HCT116 (cell line): ENCODE measurements at regions not wholly inside any gene's neighbourhood (a gene's known extent, or its start where the extent isn't known, plus 50 kb on each side); places are given as distances from the start of the nearest gene placed in this dataset.

ENCODE experiments used
- ATAC-seq: fragments of 200-7000 bp; cut with Tn5 transposase; 2 replicates; pipeline ENCODE4 v1.9.1; 2020; ENCODE audit warnings: mild to moderate bottlenecking, moderate library complexity
- BruUV-seq: library from RNA; stranded (reverse); fragments of 400-500 nt; replicated peaks from 2 replicates; lab custom pipeline; 2021; lab: Mats Ljungman, UMichigan
- CTCF ChIA-PET: fragments of 300-600 bp; sonication (Branson Sonifier 250); formaldehyde crosslinking; loops from one replicate; lab custom pipeline; 2021; ENCODE audit warnings: antibody characterized with exemption; lab: Charles Lee
- POLR2A ChIA-PET: fragments of 300-600, 350-600 bp; sonication (Branson Sonifier 250); formaldehyde crosslinking; loops from one replicate; lab custom pipeline; 2021; ENCODE audit warnings: antibody characterized with exemption; lab: Charles Lee
- RAD21 ChIA-PET, 2 experiments: fragments of 300-600 bp; sonication (Branson Sonifier 250); formaldehyde crosslinking; loops; one replicate each; lab custom pipeline; 2023; ENCODE audit warnings: low total read pairs in 2 of 2; ENCODE audit not compliant: uncharacterized antibody in 2 of 2, unreplicated experiment in 2 of 2, low non-redundant PET in 1 of 2; lab: Charles Lee
- DNase-seq: peaks from one replicate; pipeline ENCODE4 v3.0.0-alpha.2; 2010; ENCODE audit warnings: low read depth, low spot score
- H2AFZ ChIP-seq: fragments of 200-600 bp; shearing (Covaris generic), sonication (generic); 2 replicates; pipeline ENCODE4 v1.6.1; 2017; ENCODE audit warnings: low read depth, mixed run types, mixed read lengths, antibody characterized with exemption, low read length; ENCODE audit not compliant: poor library complexity, severe bottlenecking
- H3K27ac ChIP-seq: 2 replicates; pipeline ENCODE4 v1.5.1; 2012; ENCODE audit warnings: low read depth, low read length
- H3K27me3 ChIP-seq: fragments of 200-600 bp; sonication (generic); 2 replicates; pipeline ENCODE4 v1.6.1; 2016; ENCODE audit warnings: mixed run types, low read length, mixed read lengths; ENCODE audit not compliant: insufficient read depth
- H3K36me3 ChIP-seq, 2 experiments: fragments of 200-500 bp in 1 of 2; fragments of 200-600 bp in 1 of 2; sonication (Bioruptor generic) in 1 of 2; sonication (generic) in 1 of 2; 2 replicates each; pipeline versions ENCODE4 v1.5.1 to v1.6.1; 2014 to 2016; ENCODE audit warnings: low read length in 2 of 2, inconsistent platforms in 1 of 2, mixed read lengths in 1 of 2, mixed run types in 1 of 2; ENCODE audit not compliant: insufficient read depth in 2 of 2, control insufficient read depth in 1 of 2
- H3K4me1 ChIP-seq, 2 experiments: fragments of 200-600 bp in 1 of 2; sonication (generic) in 1 of 2; 2 replicates each; pipeline versions ENCODE4 v1.5.1 to v1.6.1; 2012 to 2017; ENCODE audit warnings: low read length in 2 of 2, inconsistent platforms in 1 of 2, mild to moderate bottlenecking in 1 of 2, mixed read lengths in 1 of 2, mixed run types in 1 of 2, moderate library complexity in 1 of 2; ENCODE audit not compliant: insufficient read depth in 2 of 2, control insufficient read depth in 1 of 2
- H3K4me2 ChIP-seq: fragments of 200-600 bp; sonication (generic); 2 replicates; pipeline ENCODE4 v1.6.1; 2017; ENCODE audit warnings: mixed run types, low read length, mixed read lengths
- H3K4me3 ChIP-seq, 2 experiments: fragments of 200-600 bp in 1 of 2; sonication (generic) in 1 of 2; replicated peaks in 1 of 2; 2 replicates each; pipeline ENCODE4 v1.5.1; 2011 to 2016; ENCODE audit warnings: low read length in 2 of 2, control low read depth in 1 of 2, low read depth in 1 of 2, mild to moderate bottlenecking in 1 of 2, mixed read lengths in 1 of 2, mixed run types in 1 of 2
- H3K79me2 ChIP-seq: fragments of 200-600 bp; sonication (generic); 2 replicates; pipeline ENCODE4 v1.6.1; 2017; ENCODE audit warnings: mild to moderate bottlenecking, mixed run types, low read length, moderate library complexity, mixed read lengths; ENCODE audit not compliant: insufficient read depth
- H3K9ac ChIP-seq: fragments of 200-600 bp; sonication (generic); 2 replicates; pipeline ENCODE4 v1.6.1; 2016; ENCODE audit warnings: low read length, mixed read lengths
- H3K9me2 ChIP-seq: fragments of 200-600 bp; sonication (generic), shearing (Covaris generic); 2 replicates; pipeline ENCODE4 v1.6.1; 2017; ENCODE audit warnings: mixed run types, mild to moderate bottlenecking, moderate library complexity; ENCODE audit not compliant: insufficient read depth
- H3K9me3 ChIP-seq, 2 experiments: fragments of 200-500 bp in 1 of 2; fragments of 200-600 bp in 1 of 2; sonication (Bioruptor generic) in 1 of 2; sonication (generic) in 1 of 2; 2 replicates each; pipeline ENCODE4 v1.6.1; 2014 to 2017; ENCODE audit warnings: low read length in 2 of 2, mixed read lengths in 2 of 2, inconsistent platforms in 1 of 2, low read depth in 1 of 2, mild to moderate bottlenecking in 1 of 2, mixed run types in 1 of 2, moderate library complexity in 1 of 2; ENCODE audit not compliant: control insufficient read depth in 1 of 2, insufficient read depth in 1 of 2
- H4K20me1 ChIP-seq: fragments of 200-600 bp; sonication (generic), shearing (Covaris generic); 2 replicates; pipeline ENCODE4 v1.6.1; 2017; ENCODE audit warnings: mixed run types, mild to moderate bottlenecking, moderate library complexity; ENCODE audit not compliant: insufficient read depth
- CBX3 ChIP-seq: IDR thresholded peaks from 2 replicates; pipeline ENCODE4 v1.6.1; 2012; ENCODE audit warnings: low read depth
- CTCF ChIP-seq, 3 experiments: fragments of 200-600 bp in 1 of 3; sonication (generic) in 1 of 3; IDR thresholded peaks in 2 of 3; conservative IDR thresholded peaks in 1 of 3; 2 replicates each; pipeline ENCODE4 v1.5.1; 2012 to 2017; ENCODE audit warnings: low read depth in 2 of 3, low read length in 2 of 3, antibody characterized with exemption in 1 of 3, borderline replicate concordance in 1 of 3, control low read depth in 1 of 3, mild to moderate bottlenecking in 1 of 3, mixed read lengths in 1 of 3, mixed run types in 1 of 3, moderate library complexity in 1 of 3; ENCODE audit not compliant: insufficient read depth in 1 of 3
- ELF1 ChIP-seq: IDR thresholded peaks from 2 replicates; pipeline ENCODE4 v1.6.1; 2012; ENCODE audit warnings: low read depth, borderline replicate concordance
- FOSL1 ChIP-seq: IDR thresholded peaks from 2 replicates; pipeline ENCODE4 v1.6.1; 2012; ENCODE audit warnings: low read depth
- POLR2AphosphoS5 ChIP-seq: IDR thresholded peaks from 2 replicates; pipeline ENCODE4 v1.6.1; 2011; ENCODE audit warnings: mild to moderate bottlenecking, low read depth, low read length, moderate library complexity
- SP1 ChIP-seq: IDR thresholded peaks from 2 replicates; pipeline ENCODE4 v1.6.1; 2012; ENCODE audit warnings: low read depth
- ZFX ChIP-seq: fragments of 450-650 bp; IDR thresholded peaks from 2 replicates; pipeline ENCODE4 v1.6.1; 2017
- ZNF274 ChIP-seq: fragments of 200-500 bp; sonication (Bioruptor generic); IDR thresholded peaks from 2 replicates; pipeline ENCODE4 v1.6.1; 2014; ENCODE audit warnings: mild to moderate bottlenecking, low read depth, low read length, inconsistent platforms
- intact Hi-C: fragments of 100-400 bp; cut with micrococcal nuclease; formaldehyde crosslinking; loops from 2 replicates; pipeline ENCODE4 v1.10.0; 2022

GRCh38 chrX:45323387-45323786, 122.7 kb upstream of the DIPK2B start:
- Histone ChIP-seq H3K4me1 (peaks cover 8 to 31% of the 10 kb centered on the region in 2 experiments; a peak in 3 of 4 replicates), H4K20me1 (no peaks in the 10 kb centered on the region), H2AFZ (no peak overlapping the region), H3K9me3 (no peaks in the 10 kb centered on the region), H3K4me3 (no peak overlapping the region), H3K27ac (peak overlapping the region; percentile 76), H3K9ac (0 out of 2 replicates have a peak overlapping the region, but pooled peaks have one; percentile 14), H3K27me3 (no peaks in the 10 kb centered on the region), H3K36me3 (no peaks in the 10 kb centered on the region), H3K9me2 (no peaks in the 10 kb centered on the region), H3K4me2 (no peak overlapping the region), H3K79me2 (no peaks in the 10 kb centered on the region)
- ChIA-PET RAD21 (no interaction called here), POLR2A (interaction anchor here (1.5 kb wide), 1 partner anchor 183 kb away, joined by 3 read pairs; no protein-coding TSS in a partner anchor), CTCF (interaction anchor here (1.5 to 2.9 kb wide), 3 partner anchors 191 to 1085 kb away, joined by 3 to 9 read pairs (median 9); no protein-coding TSS in a partner anchor)
- BruUV-seq = no TSS peak
- DNase-seq = no peak
- ATAC-seq = peak; percentile 49
- TF ChIP-seq CBX3 (peak; percentile 38; the same call in 1 of the 2 replicates), SP1 (peak; percentile 23; the same call in 1 of the 2 replicates), POLR2AphosphoS5 (peak; percentile 14; the same call in 1 of the 2 replicates), ZFX (no peak)
- intact Hi-C loops = loop anchor here (2.0 to 10.0 kb wide), 5 partner anchors 183 to 1081 kb away; no protein-coding TSS in a partner anchor

- DNase-seq = no peak
- CTCF ChIA-PET = interaction anchor here (0.9 to 2.9 kb wide), 5 partner anchors 186 to 1086 kb away, joined by 3 to 9 read pairs (median 5); no protein-coding TSS in a partner anchor
These were observed 122.1 kb upstream of the DIPK2B start for GRCh38 chrX:45322820-45323219.

More at GRCh38 chrX:45322820-45323219, 122.1 kb upstream of the DIPK2B start:
- intact Hi-C loops = loop anchor here (1.0 to 10.0 kb wide), 7 partner anchors 184 to 1082 kb away; no protein-coding TSS in a partner anchor
- Histone ChIP-seq H3K27me3 (no peaks in the 10 kb centered on the region), H3K9ac (0 out of 2 replicates have a peak overlapping the region, but pooled peaks have one; percentile 6), H3K4me2 (no peak overlapping the region), H3K4me1 (peaks cover 8 to 31% of the 10 kb centered on the region in 2 experiments; a peak in 3 of 4 replicates), H3K27ac (peak overlapping the region; percentile 76), H3K79me2 (no peaks in the 10 kb centered on the region), H3K4me3 (no peak overlapping the region), H3K9me3 (no peaks in the 10 kb centered on the region), H3K9me2 (no peaks in the 10 kb centered on the region), H4K20me1 (no peaks in the 10 kb centered on the region), H2AFZ (no peak overlapping the region), H3K36me3 (no peaks in the 10 kb centered on the region)
- TF ChIP-seq FOSL1 = no peak
- no peak for TF ChIP-seq CTCF (IDR thresholded peaks at IDR 0.05 in 2 of 3, conservative IDR thresholded peaks at IDR 0.05 in 1 of 3; ENCODE audit: borderline replicate concordance in 1 of 3, insufficient read depth in 1 of 3, low read depth in 2 of 3, low read length in 2 of 3)
- TF ChIP-seq ELF1 = no peak
- no peak for TF ChIP-seq POLR2AphosphoS5
- no peak for TF ChIP-seq ZNF274
- TF ChIP-seq SP1 = 0 out of 2 replicates have a peak, but pooled peaks have one; percentile 4
- POLR2A ChIA-PET = interaction anchor here (0.9 to 1.4 kb wide), 3 partner anchors 184 to 1086 kb away, joined by 3 to 4 read pairs (median 3); no protein-coding TSS in a partner anchor
- RAD21 ChIA-PET = interaction anchor here in 1 of 2 experiments (1.0 kb wide), 1 partner anchor 387 kb away, joined by 4 read pairs; no protein-coding TSS in a partner anchor
- peak; percentile 61 for ATAC-seq
- BruUV-seq = no TSS peak
